HG02759 (cell line): ENCODE measurements at regions not wholly inside any gene's neighbourhood (a gene's known extent, or its start where the extent isn't known, plus 50 kb on each side); places are given as distances from the start of the nearest gene placed in this dataset.

ENCODE experiments used
- ATAC-seq: cut with Tn5 transposase; IDR thresholded peaks from one replicate; pipeline ENCODE4 v1.9.1; 2021; ENCODE audit warnings: mild to moderate bottlenecking, moderate library complexity; ENCODE audit not compliant: unreplicated experiment

- ATAC-seq: peak; percentile 50
Measured at GRCh38 chr17:68182011-68182306, 65.9 kb upstream of the AMZ2 start.

DNA sequence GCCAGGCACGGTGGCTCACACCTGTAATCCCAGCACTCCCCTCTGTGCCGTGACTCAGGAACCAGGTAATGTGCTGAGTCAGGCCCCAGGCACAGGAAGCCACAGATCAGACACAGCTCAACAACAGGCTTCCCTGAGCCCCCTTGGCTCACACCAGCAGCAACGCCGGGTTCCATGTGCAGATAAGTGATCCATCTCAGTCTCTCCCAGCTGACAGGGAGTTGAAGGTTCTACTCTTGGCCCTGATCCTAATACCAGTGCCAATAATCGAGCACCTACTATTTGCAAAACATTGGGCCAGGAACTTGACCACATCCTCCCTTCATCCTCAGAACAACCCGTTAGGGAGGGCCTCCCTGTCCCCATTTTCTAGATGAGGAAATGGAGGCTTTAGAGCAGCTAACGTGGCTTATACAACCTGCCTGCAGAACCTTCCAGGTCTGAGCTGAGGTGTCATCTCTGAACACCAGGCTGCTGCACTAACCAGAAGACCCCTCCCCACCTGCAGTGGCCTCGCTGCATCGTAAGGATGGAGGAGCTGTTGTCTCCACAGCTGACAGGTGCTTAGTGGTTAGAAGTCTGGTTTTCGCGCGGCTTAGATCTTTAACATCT, 64.8 kb upstream of the AMZ2 start:
- no peak for ATAC-seq

GRCh38 chr17:68184141-68184571, 63.7 kb upstream of the AMZ2 start:
- no peak for ATAC-seq

DNA sequence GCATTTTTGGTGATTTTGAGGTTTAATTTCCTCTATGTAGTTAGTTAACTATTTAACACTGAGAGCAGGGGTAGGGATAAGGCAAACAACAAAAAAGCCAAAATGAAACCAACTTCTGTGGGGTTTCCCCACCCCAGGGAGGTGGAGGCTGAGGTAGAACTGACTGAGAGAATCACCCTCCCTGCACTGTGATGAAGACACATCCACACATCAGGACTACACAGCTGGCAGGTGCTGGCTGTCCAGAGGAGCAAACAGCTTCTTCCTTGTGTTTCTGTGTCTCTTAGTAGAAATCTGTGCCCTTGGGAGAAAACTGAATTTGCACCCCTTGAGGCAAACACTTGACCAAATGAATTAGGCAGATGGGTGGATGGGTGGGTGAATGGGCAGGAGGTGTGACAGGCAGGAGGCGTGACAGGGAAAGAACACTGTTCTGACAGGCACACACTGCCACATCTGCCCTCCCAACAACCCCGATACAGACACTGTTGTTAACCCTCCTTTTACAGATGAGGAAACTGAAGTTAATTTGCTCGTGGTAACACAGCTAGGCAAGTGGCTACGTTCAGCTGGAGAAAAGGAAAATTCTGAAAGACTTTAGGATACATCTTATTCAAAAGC, 62.9 kb upstream of the AMZ2 start:
- ATAC-seq: peak; percentile 57

GRCh38 chr17:68185820-68186219, 62.0 kb upstream of the AMZ2 start:
- ATAC-seq: no peak

DNA sequence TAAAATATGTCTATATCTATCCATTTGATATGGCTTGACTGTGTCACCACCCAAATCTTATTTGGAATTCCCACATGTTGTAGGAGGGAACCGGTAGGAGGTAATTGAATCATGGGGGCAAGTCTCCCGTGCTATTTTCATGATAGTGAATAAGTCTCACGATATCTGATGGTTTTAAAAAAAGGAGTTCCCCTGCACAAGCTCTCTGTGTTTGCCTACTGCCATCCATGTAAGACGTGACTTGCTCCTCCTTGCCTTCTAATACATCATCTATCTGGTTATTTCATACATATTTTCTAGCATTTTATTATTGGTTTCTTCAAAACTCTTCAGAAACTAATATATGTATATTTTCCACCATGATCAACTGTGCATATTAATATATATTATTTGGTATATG, 57.3 kb upstream of the AMZ2 start:
- ATAC-seq: no peak

GRCh38 chr17:68195667-68196393, 52.0 kb upstream of the AMZ2 start:
- ATAC-seq: no peak

DNA sequence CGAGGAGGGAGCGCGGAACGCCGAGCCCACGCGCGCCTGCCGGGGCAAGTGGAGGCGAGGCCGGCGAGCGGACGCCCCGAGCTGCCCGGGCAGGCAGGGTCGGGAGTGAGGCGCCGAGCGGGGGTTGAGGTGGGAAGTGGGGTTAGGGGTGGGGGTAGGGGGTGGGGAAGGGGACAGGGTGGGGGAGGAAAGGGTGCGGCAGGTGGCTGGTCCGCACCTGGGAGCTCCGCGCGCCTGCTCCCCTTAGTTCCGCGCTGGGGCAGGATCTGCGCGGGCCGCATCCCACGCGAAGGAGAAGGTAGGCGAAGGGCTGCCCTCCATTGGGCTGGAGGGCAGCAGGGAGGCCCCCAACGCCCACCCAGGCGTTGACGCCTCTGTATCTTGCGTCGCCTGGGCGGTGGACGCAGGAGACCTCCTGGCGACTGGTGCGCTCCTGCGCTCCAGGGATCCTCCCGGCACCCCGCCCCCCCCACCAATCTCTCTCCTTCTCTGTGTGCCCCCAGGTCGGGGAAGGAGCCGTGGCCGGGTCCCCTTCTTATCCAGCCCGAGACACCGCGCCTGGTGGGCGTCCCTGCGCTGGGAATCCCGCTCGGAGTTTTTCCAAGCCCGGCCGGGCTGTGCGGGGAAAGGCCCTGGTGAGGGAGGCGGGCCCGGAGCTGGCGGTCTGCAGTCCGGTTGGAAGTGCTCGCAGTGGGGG, 51.3 kb upstream of the AMZ2 start:
- ATAC-seq: no peak

DNA sequence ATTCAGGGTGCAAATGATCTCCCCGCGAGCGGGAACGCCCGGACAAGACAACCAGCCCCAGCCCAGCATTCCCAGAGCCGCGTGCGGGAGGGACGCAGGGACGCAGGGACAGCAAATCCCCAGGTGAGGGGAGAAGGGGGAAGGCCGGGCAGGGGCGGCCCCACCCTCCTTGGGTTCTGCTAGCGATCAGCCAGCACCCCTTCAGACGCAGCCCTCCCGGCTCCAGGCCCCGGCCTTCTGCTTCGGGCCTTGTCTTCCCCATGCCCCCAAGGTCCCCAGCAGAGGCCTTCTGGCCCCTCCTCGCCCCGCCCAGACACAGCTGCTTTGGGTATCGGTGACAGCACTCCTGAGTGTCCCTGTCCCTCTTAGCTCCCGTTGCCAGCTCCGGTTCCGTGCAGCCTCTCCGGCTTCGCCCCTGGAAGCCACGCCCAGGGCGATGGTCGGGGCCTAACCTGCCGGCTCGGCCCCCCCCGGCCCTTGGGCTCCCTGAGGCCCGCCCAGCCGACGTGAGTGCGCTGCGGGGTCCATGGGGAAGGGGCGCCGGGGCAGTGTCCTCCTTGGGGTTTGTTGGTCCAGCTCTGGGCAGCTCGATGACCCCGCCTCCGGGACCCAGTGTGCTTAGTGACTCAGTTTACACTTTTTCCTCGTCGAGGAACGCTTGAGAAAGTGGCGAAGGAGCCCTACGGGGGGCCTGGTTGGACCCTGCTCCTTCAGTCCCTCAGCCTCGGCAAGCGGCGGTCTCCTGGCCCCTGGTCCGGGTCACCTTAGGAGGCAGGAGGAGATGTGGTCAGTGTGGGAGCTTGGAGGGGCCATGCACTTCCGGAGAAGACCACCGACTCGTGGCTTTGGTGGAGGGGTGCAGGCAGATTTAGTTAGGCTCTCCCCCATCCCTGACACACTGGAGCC, 50.5 kb upstream of the AMZ2 start:
- ATAC-seq: no peak

DNA sequence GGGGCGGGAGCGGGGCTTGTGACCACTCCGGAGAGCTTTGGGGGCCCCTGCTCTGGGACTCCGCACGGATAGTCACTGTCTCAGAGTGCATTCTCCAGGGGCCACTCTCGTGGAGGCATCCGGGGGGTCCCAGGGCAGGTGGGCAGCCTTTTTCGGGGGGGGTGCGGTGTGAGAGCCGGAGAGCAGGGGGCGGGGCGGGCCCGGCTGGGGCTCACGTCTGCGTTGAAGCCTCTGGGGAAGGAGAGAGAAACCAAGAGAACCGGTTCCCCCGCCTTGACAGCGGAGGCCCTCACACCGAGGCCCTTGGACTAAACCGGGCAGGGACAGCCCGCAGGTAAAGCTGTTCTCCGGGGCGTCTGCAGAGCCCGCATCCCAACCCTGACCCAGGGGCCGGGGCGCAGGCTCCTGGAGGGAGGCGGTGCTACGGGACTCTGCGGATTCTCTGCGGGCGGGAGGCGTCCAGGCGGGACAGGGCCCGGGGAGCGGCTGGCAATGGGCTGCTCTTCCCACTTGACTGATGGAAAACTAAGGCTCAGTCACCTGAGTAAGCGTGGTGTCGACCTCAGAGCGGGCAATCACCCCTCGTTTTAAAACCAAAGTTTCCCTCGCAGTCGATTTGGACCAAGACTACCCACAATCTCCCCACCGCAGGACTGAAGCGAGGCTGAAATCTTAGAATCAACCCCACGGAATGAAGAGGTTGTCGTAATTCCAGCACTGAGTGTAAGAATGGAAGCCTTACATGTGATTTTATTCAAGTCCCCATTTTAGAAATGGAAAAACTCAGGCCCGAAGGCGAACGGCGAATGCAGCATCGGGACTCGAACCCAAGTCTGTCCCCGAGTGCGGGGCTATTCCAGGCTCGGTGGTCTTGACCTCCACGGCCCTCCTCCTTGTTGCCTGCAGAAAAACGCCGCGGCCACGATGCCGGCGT, 49.6 kb upstream of the AMZ2 start:
- no peak for ATAC-seq
